Parathyroid adenoma (tissue), 2 donors: ENCODE measurements at regions not wholly inside any gene's neighbourhood (a gene's known extent, or its start where the extent isn't known, plus 50 kb on each side); places are given as distances from the start of the nearest gene placed in this dataset.

Source experiments
- H2AFZ ChIP-seq: fragments of 300-600 bp; sonication (generic); one replicate; pipeline ENCODE4 v1.7.0; 2017; ENCODE audit warnings: antibody characterized with exemption, mild to moderate bottlenecking
- H3K27ac ChIP-seq: fragments of 300-600 bp; sonication (generic); one replicate; pipeline ENCODE4 v1.7.0; 2017
- H3K27me3 ChIP-seq: fragments of 300-600 bp; sonication (generic); one replicate; pipeline ENCODE4 v1.7.0; 2017; ENCODE audit warnings: low read length; ENCODE audit not compliant: control insufficient read depth, insufficient read depth
- H3K36me3 ChIP-seq: fragments of 300-600 bp; sonication (generic); one replicate; pipeline ENCODE4 v1.7.0; 2017; ENCODE audit warnings: low read length; ENCODE audit not compliant: control insufficient read depth, insufficient read depth
- H3K4me1 ChIP-seq: fragments of 300-600 bp; sonication (generic); one replicate; pipeline ENCODE4 v1.7.0; 2017; ENCODE audit warnings: control low read depth
- H3K4me2 ChIP-seq: fragments of 300-600 bp; sonication (generic); one replicate; pipeline ENCODE4 v1.7.0; 2017; ENCODE audit warnings: low read length
- H3K4me3 ChIP-seq: fragments of 300-600 bp; sonication (generic); one replicate; pipeline ENCODE4 v1.7.0; 2017; ENCODE audit warnings: low read depth, low read length
- H3K79me2 ChIP-seq: fragments of 300-600 bp; sonication (generic); one replicate; pipeline ENCODE4 v1.7.0; 2017; ENCODE audit warnings: control low read depth
- H3K9ac ChIP-seq: fragments of 300-600 bp; sonication (generic); one replicate; pipeline ENCODE4 v1.7.0; 2017; ENCODE audit warnings: mild to moderate bottlenecking
- H3K9me3 ChIP-seq: fragments of 300-600 bp; sonication (generic); one replicate; pipeline ENCODE4 v1.7.0; 2017; ENCODE audit warnings: low read length; ENCODE audit not compliant: control insufficient read depth
- TF ChIP-seq, protein P1 (sequence below): fragments of 300-600 bp; sonication (generic); IDR thresholded peaks from one replicate; pipeline ENCODE4 v1.7.0; 2017; ENCODE audit warnings: antibody characterized with exemption, mild to moderate bottlenecking
- donor health status: primary hyperparathyroidism.

DNA sequence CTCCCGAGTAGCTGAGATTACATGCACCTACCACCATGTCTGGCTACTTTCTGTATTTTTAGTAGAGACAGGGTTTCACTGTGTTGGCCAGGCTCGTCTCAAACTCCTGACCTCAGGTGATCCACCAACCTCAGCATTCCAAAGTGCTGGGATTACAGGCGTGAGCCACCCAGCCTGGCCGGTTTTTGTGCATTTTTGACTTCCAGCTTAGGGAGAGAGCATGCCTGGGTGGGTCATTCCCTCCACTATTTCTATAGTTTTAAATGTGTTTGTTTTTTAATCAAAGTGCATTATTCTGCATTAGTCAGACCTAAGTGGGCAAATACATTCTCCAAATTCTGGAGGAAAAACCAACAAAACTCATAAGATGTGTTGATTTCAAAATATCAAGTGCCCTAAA is 207.4 kb upstream of the NRIP1 start:
- Histone ChIP-seq H3K36me3 (no peaks in the 10 kb centered on the region), H3K9me3 (no peaks in the 10 kb centered on the region), H2AFZ (no peak overlapping the region), H3K27me3 (no peaks in the 10 kb centered on the region), H3K4me1 (no peaks in the 10 kb centered on the region), H3K4me3 (no peak overlapping the region), H3K27ac (no peak overlapping the region), H3K4me2 (no peak overlapping the region), H3K79me2 (no peaks in the 10 kb centered on the region), H3K9ac (no peak overlapping the region)
- TF ChIP-seq, protein P1, sequence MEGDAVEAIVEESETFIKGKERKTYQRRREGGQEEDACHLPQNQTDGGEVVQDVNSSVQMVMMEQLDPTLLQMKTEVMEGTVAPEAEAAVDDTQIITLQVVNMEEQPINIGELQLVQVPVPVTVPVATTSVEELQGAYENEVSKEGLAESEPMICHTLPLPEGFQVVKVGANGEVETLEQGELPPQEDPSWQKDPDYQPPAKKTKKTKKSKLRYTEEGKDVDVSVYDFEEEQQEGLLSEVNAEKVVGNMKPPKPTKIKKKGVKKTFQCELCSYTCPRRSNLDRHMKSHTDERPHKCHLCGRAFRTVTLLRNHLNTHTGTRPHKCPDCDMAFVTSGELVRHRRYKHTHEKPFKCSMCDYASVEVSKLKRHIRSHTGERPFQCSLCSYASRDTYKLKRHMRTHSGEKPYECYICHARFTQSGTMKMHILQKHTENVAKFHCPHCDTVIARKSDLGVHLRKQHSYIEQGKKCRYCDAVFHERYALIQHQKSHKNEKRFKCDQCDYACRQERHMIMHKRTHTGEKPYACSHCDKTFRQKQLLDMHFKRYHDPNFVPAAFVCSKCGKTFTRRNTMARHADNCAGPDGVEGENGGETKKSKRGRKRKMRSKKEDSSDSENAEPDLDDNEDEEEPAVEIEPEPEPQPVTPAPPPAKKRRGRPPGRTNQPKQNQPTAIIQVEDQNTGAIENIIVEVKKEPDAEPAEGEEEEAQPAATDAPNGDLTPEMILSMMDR, result no peak

DNA sequence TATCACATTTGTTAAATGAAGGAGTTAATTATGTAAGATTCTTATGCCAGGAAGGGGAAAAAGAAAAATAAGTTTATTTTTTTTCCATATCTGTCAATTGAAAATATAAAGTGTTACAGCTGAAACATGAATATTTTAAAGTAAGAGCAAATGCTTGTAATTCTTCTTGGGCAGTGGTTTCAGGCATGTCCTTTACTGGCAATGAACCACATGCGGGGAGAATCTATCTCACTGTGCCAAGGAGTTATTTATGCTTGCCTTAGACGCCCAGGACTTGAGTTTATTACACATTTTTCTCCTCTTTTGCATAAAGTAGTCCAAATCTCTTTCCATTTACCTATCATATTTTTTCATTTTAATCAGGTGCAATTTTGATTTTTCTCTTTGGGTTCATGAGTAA is 207.8 kb upstream of the NRIP1 start:
- H3K4me2 ChIP-seq, result no peak overlapping the region
- TF ChIP-seq, protein P1, result no peak
- H3K9ac ChIP-seq, result no peak overlapping the region
- H3K27me3 ChIP-seq, result no peaks in the 10 kb centered on the region
- H3K4me3 ChIP-seq, result no peak overlapping the region
- H2AFZ ChIP-seq, result no peak overlapping the region
- H3K36me3 ChIP-seq, result no peaks in the 10 kb centered on the region
- no peaks in the 10 kb centered on the region for H3K4me1 ChIP-seq
- no peaks in the 10 kb centered on the region for H3K79me2 ChIP-seq
- no peak overlapping the region for H3K27ac ChIP-seq
- no peaks in the 10 kb centered on the region for H3K9me3 ChIP-seq

DNA sequence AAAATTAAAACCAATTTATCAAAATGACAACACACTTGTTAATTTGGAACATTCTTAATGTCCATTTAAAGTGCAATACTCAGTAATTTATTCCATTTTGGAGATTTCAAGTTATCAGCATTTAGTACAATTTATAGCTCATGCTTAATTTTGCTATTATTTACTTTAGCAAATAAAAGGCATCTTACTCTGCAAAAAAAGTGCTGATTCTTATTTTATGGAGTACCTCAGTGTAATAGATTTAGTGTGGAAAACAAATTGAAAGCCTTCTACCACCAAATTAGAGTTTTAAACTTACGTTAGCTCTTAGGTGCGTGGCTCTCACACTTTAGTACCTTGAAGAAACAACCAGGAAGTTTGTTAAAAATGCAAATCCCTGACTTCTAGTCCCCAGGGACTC is 208.4 kb upstream of the NRIP1 start:
- Histone ChIP-seq H3K27ac (no peak overlapping the region), H3K4me1 (no peaks in the 10 kb centered on the region), H3K79me2 (no peaks in the 10 kb centered on the region), H3K9ac (no peak overlapping the region), H3K9me3 (no peaks in the 10 kb centered on the region), H2AFZ (no peak overlapping the region), H3K4me3 (no peak overlapping the region), H3K27me3 (no peaks in the 10 kb centered on the region), H3K4me2 (no peak overlapping the region), H3K36me3 (no peaks in the 10 kb centered on the region)
- TF ChIP-seq, protein P1, result no peak

DNA sequence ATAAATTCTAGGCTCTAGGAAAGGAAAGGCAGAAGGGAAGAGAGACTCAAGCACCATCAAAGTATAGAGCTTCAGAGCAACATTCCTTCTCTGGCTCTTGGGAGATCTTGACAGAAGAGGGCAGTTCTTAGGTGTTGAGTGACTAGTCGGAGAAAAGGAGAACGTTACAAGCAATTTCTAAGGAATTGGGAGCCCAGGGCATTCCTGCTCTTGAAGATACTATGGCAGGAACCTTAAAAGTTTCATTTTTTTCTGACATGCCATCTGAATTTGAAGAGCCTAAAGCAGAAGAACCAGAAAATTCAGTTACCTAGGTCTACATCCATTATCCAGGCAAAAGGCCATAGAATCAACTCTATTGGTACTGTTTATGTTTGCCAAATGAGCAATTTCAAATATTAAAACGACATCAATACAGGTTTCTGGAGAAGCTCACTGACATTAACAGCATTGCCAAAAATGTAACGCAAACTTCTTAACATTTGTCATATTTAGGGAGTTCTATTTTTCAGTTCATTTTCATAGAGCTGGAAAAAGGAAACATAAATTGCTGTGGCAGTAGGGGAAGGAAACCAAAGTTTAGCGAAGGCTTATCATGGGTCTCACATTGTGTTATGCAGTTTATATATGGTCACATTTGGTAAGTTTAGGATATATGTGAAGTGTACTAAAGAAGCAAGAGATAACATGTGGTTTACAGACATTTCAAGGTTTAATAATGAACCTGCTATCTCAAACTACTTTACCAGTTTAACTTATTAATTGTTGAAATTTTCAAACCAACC is 210.1 kb upstream of the NRIP1 start:
- Histone ChIP-seq H3K4me3 (no peak overlapping the region), H3K4me2 (no peak overlapping the region), H3K36me3 (no peaks in the 10 kb centered on the region), H3K79me2 (no peaks in the 10 kb centered on the region), H3K27me3 (no peaks in the 10 kb centered on the region), H2AFZ (no peak overlapping the region), H3K9ac (no peak overlapping the region), H3K9me3 (no peaks in the 10 kb centered on the region), H3K27ac (no peak overlapping the region), H3K4me1 (no peaks in the 10 kb centered on the region)
- TF ChIP-seq, protein P1, result no peak
